Panc1 (cell line): ENCODE measurements at regions not wholly inside any gene's neighbourhood (a gene's known extent, or its start where the extent isn't known, plus 50 kb on each side); places are given as distances from the start of the nearest gene placed in this dataset.

Source experiments
- POLR2AphosphoS5 ChIP-seq: IDR thresholded peaks from 2 replicates; pipeline ENCODE4 v1.6.1; 2012; ENCODE audit warnings: mild to moderate bottlenecking, low read depth, low read length, moderate library complexity
- SIN3A ChIP-seq: IDR thresholded peaks from 2 replicates; pipeline ENCODE4 v1.6.1; 2012; ENCODE audit warnings: low read depth, mild to moderate bottlenecking, low read length, moderate library complexity, borderline replicate concordance; ENCODE audit not compliant: insufficient read depth
- TCF7L2 ChIP-seq: IDR thresholded peaks from 2 replicates; pipeline ENCODE4 v1.6.1; 2011; ENCODE audit warnings: mild to moderate bottlenecking, low read depth, low read length, inconsistent platforms
- TF ChIP-seq, protein P1 (sequence below): fragments of 450-650 bp; IDR thresholded peaks from 2 replicates; pipeline ENCODE4 v1.5.1; 2017; ENCODE audit warnings: mild to moderate bottlenecking
- TF ChIP-seq, protein P2 (sequence below), 2 experiments: IDR thresholded peaks; 2 replicates each; pipeline ENCODE4 v1.6.1; 2011 to 2012; ENCODE audit warnings: low read depth in 2 of 2, control low read depth in 1 of 2, low read length in 1 of 2, mild to moderate bottlenecking in 1 of 2, moderate library complexity in 1 of 2; ENCODE audit not compliant: insufficient read depth in 1 of 2

DNA sequence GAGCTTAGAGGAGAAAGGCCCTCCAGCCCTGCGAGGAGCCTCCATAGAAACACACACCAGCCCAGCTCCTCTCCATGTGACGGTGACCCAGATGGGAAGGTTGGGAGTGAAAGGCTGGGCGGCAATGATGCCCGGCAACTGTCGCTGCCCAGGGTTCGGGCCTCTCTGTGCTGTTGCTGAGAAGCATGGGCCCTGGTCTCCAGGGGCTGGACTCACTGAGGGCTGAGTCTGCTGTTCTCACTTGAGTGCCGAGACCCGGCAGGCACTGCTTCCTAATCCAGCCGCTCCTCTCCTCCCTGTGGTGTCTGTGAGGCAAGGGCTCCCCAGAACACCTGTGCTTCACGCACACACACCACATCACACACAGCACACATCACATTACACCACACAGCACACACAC lies 493.6 kb downstream of the GADD45G start:
- TF ChIP-seq, protein P1, sequence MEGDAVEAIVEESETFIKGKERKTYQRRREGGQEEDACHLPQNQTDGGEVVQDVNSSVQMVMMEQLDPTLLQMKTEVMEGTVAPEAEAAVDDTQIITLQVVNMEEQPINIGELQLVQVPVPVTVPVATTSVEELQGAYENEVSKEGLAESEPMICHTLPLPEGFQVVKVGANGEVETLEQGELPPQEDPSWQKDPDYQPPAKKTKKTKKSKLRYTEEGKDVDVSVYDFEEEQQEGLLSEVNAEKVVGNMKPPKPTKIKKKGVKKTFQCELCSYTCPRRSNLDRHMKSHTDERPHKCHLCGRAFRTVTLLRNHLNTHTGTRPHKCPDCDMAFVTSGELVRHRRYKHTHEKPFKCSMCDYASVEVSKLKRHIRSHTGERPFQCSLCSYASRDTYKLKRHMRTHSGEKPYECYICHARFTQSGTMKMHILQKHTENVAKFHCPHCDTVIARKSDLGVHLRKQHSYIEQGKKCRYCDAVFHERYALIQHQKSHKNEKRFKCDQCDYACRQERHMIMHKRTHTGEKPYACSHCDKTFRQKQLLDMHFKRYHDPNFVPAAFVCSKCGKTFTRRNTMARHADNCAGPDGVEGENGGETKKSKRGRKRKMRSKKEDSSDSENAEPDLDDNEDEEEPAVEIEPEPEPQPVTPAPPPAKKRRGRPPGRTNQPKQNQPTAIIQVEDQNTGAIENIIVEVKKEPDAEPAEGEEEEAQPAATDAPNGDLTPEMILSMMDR = no peak
- TF ChIP-seq SIN3A = no peak
- no peak for TF ChIP-seq POLR2AphosphoS5
- TF ChIP-seq, protein P2, sequence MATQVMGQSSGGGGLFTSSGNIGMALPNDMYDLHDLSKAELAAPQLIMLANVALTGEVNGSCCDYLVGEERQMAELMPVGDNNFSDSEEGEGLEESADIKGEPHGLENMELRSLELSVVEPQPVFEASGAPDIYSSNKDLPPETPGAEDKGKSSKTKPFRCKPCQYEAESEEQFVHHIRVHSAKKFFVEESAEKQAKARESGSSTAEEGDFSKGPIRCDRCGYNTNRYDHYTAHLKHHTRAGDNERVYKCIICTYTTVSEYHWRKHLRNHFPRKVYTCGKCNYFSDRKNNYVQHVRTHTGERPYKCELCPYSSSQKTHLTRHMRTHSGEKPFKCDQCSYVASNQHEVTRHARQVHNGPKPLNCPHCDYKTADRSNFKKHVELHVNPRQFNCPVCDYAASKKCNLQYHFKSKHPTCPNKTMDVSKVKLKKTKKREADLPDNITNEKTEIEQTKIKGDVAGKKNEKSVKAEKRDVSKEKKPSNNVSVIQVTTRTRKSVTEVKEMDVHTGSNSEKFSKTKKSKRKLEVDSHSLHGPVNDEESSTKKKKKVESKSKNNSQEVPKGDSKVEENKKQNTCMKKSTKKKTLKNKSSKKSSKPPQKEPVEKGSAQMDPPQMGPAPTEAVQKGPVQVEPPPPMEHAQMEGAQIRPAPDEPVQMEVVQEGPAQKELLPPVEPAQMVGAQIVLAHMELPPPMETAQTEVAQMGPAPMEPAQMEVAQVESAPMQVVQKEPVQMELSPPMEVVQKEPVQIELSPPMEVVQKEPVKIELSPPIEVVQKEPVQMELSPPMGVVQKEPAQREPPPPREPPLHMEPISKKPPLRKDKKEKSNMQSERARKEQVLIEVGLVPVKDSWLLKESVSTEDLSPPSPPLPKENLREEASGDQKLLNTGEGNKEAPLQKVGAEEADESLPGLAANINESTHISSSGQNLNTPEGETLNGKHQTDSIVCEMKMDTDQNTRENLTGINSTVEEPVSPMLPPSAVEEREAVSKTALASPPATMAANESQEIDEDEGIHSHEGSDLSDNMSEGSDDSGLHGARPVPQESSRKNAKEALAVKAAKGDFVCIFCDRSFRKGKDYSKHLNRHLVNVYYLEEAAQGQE (IDR thresholded peaks at IDR 0.05; ENCODE audit: insufficient read depth in 1 of 2, low read depth in 2 of 2, low read length in 1 of 2) = no peak
- no peak for TF ChIP-seq TCF7L2
